ENCODE measurements at regions not wholly inside any gene's neighbourhood (a gene's known extent, or its start where the extent isn't known, plus 50 kb on each side); places are given as distances from the start of the nearest gene placed in this dataset.
A peak's percentile ranks its signal among the peaks of the same experiment; 100 is the strongest.
"Not testable (repeated sequence)": the region's sequence is repeated elsewhere in the genome, so short reads cannot be mapped to it uniquely, and the experiment has no call there.

DNA sequence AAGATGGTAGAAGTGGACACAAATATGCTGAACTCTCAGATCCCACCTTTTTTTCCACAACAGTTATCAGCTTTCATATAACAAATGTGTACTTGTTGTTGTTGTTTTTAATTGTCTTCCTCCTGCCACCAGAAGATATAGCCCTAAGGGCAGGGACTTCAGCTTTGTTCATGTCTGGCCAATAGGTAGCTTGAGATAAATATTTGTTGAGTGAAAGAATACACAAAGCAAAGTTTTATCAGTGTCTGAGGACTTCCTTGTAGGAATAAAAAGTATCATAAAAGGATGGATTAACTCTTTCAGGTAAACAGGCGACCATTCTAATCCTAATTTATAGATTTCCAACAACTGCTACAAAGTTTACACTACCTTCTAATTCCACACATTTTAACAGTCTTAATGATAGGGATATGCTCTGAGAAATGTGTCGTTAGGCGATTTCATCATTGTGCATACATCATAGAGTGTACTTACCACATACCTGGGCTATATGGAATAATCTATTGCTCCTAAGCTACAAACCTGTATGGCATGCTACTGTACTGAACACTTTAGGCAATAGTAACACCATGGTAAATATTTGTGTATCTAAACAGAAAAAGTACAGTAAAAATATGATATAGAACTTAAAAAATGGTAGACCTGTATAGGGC lies 186.1 kb downstream of the ATOH1 start:
- no peak for DNase-seq (ENCODE audit: low read depth, low spot score)

GRCh38 chr4:94015956-94016355 lies 187.4 kb downstream of the ATOH1 start:
- no peak for DNase-seq (ENCODE audit: low read depth, low spot score)

GRCh38 chr4:94032754-94033153 lies 174.9 kb upstream of the SMARCAD1 start:
- DNase-seq (ENCODE audit: low read depth, low spot score) = peak; percentile 27

GRCh38 chr4:94036964-94037363 lies 170.7 kb upstream of the SMARCAD1 start:
- DNase-seq (ENCODE audit: low read depth, low spot score) = peak; percentile 1

- DNase-seq (ENCODE audit: low read depth, low spot score) = no peak
Observed at GRCh38 chr4:94038195-94038594, 169.5 kb upstream of the SMARCAD1 start.

- DNase-seq (ENCODE audit: low read depth, low spot score) = no peak
Observed at GRCh38 chr4:94039226-94039625, 168.4 kb upstream of the SMARCAD1 start.

DNA sequence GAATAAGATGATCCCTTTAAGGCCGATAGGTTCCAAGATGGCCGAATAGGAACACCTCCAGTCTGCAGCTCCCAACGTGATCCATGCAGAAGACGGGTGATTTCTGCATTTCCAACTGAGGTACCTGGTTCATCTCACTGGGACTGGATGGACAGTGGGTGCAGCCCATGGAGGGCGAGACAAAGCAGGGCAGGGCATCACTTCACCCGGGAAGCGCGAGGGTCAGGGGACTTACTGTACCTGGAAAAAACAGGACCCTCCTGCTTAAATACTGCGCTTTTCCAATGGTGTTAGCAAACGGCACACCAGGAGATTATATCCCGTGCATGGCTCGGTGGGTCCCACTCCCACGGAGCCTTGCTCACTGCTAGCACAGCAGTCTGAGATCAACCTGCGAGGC lies 163.2 kb upstream of the SMARCAD1 start:
- DNase-seq (ENCODE audit: low read depth, low spot score) = not testable (repeated sequence)

- no peak for DNase-seq (ENCODE audit: low read depth, low spot score)
Observed at GRCh38 chr4:94063084-94063483, 144.6 kb upstream of the SMARCAD1 start.

GRCh38 chr4:94068753-94069719 lies 138.6 kb upstream of the SMARCAD1 start:
- DNase-seq (ENCODE audit: low read depth, low spot score) = no peak

- no peak for DNase-seq (ENCODE audit: low read depth, low spot score)
Observed at GRCh38 chr4:94076498-94076897, 131.2 kb upstream of the SMARCAD1 start.

DNA sequence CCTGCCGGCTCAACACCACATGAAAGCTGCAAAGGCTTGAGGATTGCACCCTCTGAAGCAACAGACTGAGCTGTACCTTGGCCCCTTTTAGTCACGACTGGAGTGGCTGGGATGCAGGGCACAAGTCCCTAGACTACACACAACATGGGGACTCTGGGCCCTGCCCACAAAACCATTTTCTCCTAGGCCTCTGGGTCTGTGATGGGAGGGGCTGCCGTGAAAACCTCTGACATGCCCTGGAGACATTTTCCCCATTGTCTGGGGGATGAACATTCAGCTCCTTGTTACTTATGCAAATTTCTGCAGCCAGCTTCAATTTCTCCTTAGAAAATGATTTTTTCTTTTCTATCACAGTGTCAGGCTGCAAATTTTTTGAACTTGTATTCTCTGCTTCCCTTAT lies 123.5 kb upstream of the SMARCAD1 start:
- DNase-seq (ENCODE audit: low read depth, low spot score) = peak; percentile 55

- not testable (repeated sequence) for DNase-seq (ENCODE audit: low read depth, low spot score)
Observed at GRCh38 chr4:94099141-94099540, 108.5 kb upstream of the SMARCAD1 start.

- no peak for DNase-seq (ENCODE audit: low read depth, low spot score)
Observed at GRCh38 chr4:94112644-94113043, 95.0 kb upstream of the SMARCAD1 start.

GRCh38 chr4:94115687-94116086 lies 92.0 kb upstream of the SMARCAD1 start:
- no peak for DNase-seq (ENCODE audit: low read depth, low spot score)

- DNase-seq (ENCODE audit: low read depth, low spot score) = no peak
Observed at GRCh38 chr4:94116842-94117241, 90.8 kb upstream of the SMARCAD1 start.

- DNase-seq (ENCODE audit: low read depth, low spot score) = no peak
Observed at GRCh38 chr4:94126669-94127068, 81.0 kb upstream of the SMARCAD1 start.

GRCh38 chr4:94127707-94128328 lies 79.8 kb upstream of the SMARCAD1 start:
- no peak for DNase-seq (ENCODE audit: low read depth, low spot score)

GRCh38 chr4:94131212-94131611 lies 76.5 kb upstream of the SMARCAD1 start:
- DNase-seq (ENCODE audit: low read depth, low spot score) = no peak

GRCh38 chr4:94135701-94136100 lies 72.0 kb upstream of the SMARCAD1 start:
- DNase-seq (ENCODE audit: low read depth, low spot score) = no peak

GRCh38 chr4:94139931-94140612 lies 67.6 kb upstream of the SMARCAD1 start:
- DNase-seq (ENCODE audit: low read depth, low spot score) = no peak

DNA sequence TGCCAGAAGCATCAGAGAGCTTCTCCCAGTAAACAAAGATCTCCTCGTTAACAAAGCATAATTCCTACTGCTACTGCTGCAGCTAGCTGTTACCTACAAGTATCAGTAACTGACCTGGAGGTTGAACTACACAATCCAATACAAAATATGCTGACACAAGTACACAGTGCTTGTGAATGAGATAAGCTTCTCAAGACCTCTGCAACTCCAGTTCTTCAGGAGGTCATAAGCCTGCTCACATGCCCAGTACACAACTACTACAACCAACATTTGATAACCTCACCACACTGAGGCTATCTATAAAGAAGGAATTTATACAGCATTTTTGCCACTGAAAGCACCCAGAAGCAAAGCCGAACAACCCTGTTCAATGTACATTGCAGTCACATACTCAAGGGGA lies 66.7 kb upstream of the SMARCAD1 start:
- DNase-seq (ENCODE audit: low read depth, low spot score) = no peak

DNA sequence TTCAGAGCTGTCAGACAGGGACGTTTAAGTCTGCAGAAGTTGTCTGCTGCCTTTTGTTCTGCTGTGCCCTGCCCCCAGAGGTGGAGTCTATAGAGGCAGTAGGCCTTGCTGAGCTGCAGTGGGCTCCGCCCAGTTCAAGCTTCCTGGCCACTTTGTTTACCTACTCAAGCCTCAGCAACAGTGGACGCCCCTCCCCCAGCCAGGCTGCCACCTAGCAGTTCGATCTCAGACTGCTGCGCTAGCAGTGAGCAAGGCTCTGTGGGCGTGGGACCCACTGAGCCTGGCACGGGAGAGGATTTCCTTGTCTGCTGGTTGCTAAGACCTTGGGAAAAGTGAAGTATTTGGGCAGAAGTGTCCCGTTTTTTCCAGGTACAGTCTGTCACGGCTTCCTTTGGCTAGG lies 59.6 kb upstream of the SMARCAD1 start:
- peak; percentile 92 for DNase-seq (ENCODE audit: low read depth, low spot score)
